ENCODE measurements at regions not wholly inside any gene's neighbourhood (a gene's known extent, or its start where the extent isn't known, plus 50 kb on each side); places are given as distances from the start of the nearest gene placed in this dataset.

DNA sequence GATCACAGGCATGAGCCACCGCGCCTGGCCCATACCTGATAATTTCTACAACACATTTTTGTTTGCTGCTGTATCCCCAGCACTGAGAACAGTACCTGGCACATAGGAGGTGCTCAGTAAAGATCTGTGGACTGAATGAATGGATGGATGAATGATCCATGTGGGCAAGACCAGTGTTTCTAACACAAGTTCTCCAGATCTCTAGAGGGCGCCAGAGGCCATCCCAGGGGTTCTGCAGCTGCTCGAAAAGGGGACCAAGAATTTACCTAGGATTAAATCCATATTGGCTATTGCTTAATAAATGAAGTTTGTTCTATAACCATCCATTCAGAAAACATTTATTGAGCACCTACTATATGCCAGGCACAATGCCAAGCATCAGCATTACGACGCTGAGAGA lies 167.7 kb downstream of the ACTL8 start (continued):
- TF ChIP-seq POU6F1 (CRISPR knock-in tag; IDR thresholded peaks at IDR 0.05; ENCODE audit: borderline replicate concordance, low read depth), result no peak

- TF ChIP-seq OSR1 (CRISPR knock-in tag; IDR thresholded peaks at IDR 0.05) (no peak), ZFP3 (CRISPR knock-in tag; IDR thresholded peaks at IDR 0.05) (no peak), TOX (CRISPR knock-in tag; IDR thresholded peaks at IDR 0.05; ENCODE audit: borderline replicate concordance) (no peak), ZNF8 (CRISPR knock-in tag; IDR thresholded peaks at IDR 0.05) (no peak), ZC3H10 (CRISPR knock-in tag; IDR thresholded peaks at IDR 0.05) (no peak), RARB (CRISPR knock-in tag; IDR thresholded peaks at IDR 0.05) (no peak), ARNTL (CRISPR knock-in tag; IDR thresholded peaks at IDR 0.05; ENCODE audit: borderline replicate concordance, low read depth) (no peak), ZNF565 (CRISPR knock-in tag; conservative IDR thresholded peaks at IDR 0.05; ENCODE audit: low read depth) (no peak), GLIS3 (CRISPR knock-in tag; IDR thresholded peaks at IDR 0.05) (no peak), ZFP30 (CRISPR knock-in tag; IDR thresholded peaks at IDR 0.05) (no peak), POU6F1 (CRISPR knock-in tag; IDR thresholded peaks at IDR 0.05; ENCODE audit: borderline replicate concordance, low read depth) (no peak), TCF4 (CRISPR knock-in tag; IDR thresholded peaks at IDR 0.05; ENCODE audit: borderline replicate concordance) (no peak), ISL1 (CRISPR knock-in tag; IDR thresholded peaks at IDR 0.05) (no peak), TSHZ2 (CRISPR knock-in tag; IDR thresholded peaks at IDR 0.05) (no peak), PPARA (CRISPR knock-in tag; IDR thresholded peaks at IDR 0.05; ENCODE audit: borderline replicate concordance) (no peak), BACH2 (CRISPR knock-in tag; IDR thresholded peaks at IDR 0.05; ENCODE audit: borderline replicate concordance) (no peak), ESRRG (CRISPR knock-in tag; IDR thresholded peaks at IDR 0.05) (no peak), ZNF70 (CRISPR knock-in tag; IDR thresholded peaks at IDR 0.05) (no peak)
- TF ChIP-seq, protein P1, sequence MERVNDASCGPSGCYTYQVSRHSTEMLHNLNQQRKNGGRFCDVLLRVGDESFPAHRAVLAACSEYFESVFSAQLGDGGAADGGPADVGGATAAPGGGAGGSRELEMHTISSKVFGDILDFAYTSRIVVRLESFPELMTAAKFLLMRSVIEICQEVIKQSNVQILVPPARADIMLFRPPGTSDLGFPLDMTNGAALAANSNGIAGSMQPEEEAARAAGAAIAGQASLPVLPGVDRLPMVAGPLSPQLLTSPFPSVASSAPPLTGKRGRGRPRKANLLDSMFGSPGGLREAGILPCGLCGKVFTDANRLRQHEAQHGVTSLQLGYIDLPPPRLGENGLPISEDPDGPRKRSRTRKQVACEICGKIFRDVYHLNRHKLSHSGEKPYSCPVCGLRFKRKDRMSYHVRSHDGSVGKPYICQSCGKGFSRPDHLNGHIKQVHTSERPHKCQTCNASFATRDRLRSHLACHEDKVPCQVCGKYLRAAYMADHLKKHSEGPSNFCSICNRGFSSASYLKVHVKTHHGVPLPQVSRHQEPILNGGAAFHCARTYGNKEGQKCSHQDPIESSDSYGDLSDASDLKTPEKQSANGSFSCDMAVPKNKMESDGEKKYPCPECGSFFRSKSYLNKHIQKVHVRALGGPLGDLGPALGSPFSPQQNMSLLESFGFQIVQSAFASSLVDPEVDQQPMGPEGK (CRISPR knock-in tag; IDR thresholded peaks at IDR 0.05; ENCODE audit: borderline replicate concordance), result no peak
- no peak for ATAC-seq
Measured at GRCh38 chr1:17923666-17924065, 168.5 kb downstream of the ACTL8 start.

DNA sequence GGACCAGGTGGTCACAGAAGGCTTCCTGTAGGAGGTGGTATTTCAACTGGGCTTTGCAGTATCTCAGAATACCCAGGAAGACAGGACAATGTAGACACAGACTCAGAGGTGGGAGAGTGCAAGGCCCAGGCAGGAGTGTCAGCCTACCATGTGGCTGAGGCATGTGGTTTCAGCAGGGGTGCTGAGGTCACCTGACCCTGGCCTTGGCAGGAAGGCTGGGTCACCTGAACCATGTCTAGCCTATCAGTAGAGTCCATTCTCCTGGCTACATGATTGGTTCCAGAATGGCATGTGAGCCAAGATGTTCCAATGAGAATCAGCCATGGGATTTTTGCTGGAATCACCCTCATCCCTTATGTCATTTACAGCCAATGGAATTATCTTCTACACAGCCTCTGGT lies 169.4 kb downstream of the ACTL8 start:
- TF ChIP-seq ZFP30 (CRISPR knock-in tag; IDR thresholded peaks at IDR 0.05) (no peak), ARNTL (CRISPR knock-in tag; IDR thresholded peaks at IDR 0.05; ENCODE audit: borderline replicate concordance, low read depth) (no peak), ZNF70 (CRISPR knock-in tag; IDR thresholded peaks at IDR 0.05) (no peak), OSR1 (CRISPR knock-in tag; IDR thresholded peaks at IDR 0.05) (no peak), ZNF8 (CRISPR knock-in tag; IDR thresholded peaks at IDR 0.05) (no peak), ZC3H10 (CRISPR knock-in tag; IDR thresholded peaks at IDR 0.05) (no peak), TCF4 (CRISPR knock-in tag; IDR thresholded peaks at IDR 0.05; ENCODE audit: borderline replicate concordance) (no peak), RARB (CRISPR knock-in tag; IDR thresholded peaks at IDR 0.05) (no peak), CSRNP3 (CRISPR knock-in tag; IDR thresholded peaks at IDR 0.05) (no peak), ZNF565 (CRISPR knock-in tag; conservative IDR thresholded peaks at IDR 0.05; ENCODE audit: low read depth) (no peak), PPARA (CRISPR knock-in tag; IDR thresholded peaks at IDR 0.05; ENCODE audit: borderline replicate concordance) (no peak), POU6F1 (CRISPR knock-in tag; IDR thresholded peaks at IDR 0.05; ENCODE audit: borderline replicate concordance, low read depth) (no peak)
- TF ChIP-seq, protein P1 (CRISPR knock-in tag; IDR thresholded peaks at IDR 0.05; ENCODE audit: borderline replicate concordance), result no peak
- TF ChIP-seq, protein P2, sequence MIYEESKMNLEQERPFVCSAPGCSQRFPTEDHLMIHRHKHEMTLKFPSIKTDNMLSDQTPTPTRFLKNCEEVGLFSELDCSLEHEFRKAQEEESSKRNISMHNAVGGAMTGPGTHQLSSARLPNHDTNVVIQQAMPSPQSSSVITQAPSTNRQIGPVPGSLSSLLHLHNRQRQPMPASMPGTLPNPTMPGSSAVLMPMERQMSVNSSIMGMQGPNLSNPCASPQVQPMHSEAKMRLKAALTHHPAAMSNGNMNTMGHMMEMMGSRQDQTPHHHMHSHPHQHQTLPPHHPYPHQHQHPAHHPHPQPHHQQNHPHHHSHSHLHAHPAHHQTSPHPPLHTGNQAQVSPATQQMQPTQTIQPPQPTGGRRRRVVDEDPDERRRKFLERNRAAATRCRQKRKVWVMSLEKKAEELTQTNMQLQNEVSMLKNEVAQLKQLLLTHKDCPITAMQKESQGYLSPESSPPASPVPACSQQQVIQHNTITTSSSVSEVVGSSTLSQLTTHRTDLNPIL (CRISPR knock-in tag; IDR thresholded peaks at IDR 0.05; ENCODE audit: low read depth), result no peak
- no peak for ATAC-seq
